ENCODE measurements at regions not wholly inside any gene's neighbourhood (a gene's known extent, or its start where the extent isn't known, plus 50 kb on each side); places are given as distances from the start of the nearest gene placed in this dataset.

GRCh38 chr17:5798094-5798493 is 213.8 kb upstream of the NLRP1 start:
- CTCF ChIA-PET = interaction anchor here (0.6 kb wide), 1 partner anchor 58 kb away, joined by 4 read pairs; no protein-coding TSS in a partner anchor
- Mint-ChIP-seq H3K36me3 (ENCODE audit: insufficient read depth, unreplicated experiment) (no peaks in the 10 kb centered on the region), H3K27me3 (ENCODE audit: unreplicated experiment) (peaks cover 68% of the 10 kb centered on the region), H3K4me3 (ENCODE audit: low read depth, unreplicated experiment) (no peak overlapping the region), H3K4me1 (ENCODE audit: low read depth, unreplicated experiment) (peaks cover 8% of the 10 kb centered on the region), H3K9me3 (ENCODE audit: low read depth, unreplicated experiment) (no peaks in the 10 kb centered on the region), H3K27ac (ENCODE audit: unreplicated experiment) (no peak overlapping the region)
- intact Hi-C loops (cut with micrococcal nuclease; ENCODE audit: unreplicated experiment) = no loop called here
- no peak for TF ChIP-seq CTCF (IDR thresholded peaks at IDR 0.05; ENCODE audit: unreplicated experiment)
- no TSS peak for BruUV-seq (replicated peaks)
- no peak for DNase-seq

GRCh38 chr17:5800131-5800530 is 215.8 kb upstream of the NLRP1 start:
- intact Hi-C loops (cut with micrococcal nuclease; ENCODE audit: unreplicated experiment) = no loop called here
- Mint-ChIP-seq H3K27ac (ENCODE audit: unreplicated experiment) (no peak overlapping the region), H3K4me1 (ENCODE audit: low read depth, unreplicated experiment) (peaks cover 8% of the 10 kb centered on the region), H3K27me3 (ENCODE audit: unreplicated experiment) (peaks cover 83% of the 10 kb centered on the region), H3K9me3 (ENCODE audit: low read depth, unreplicated experiment) (peaks cover 2% of the 10 kb centered on the region), H3K4me3 (ENCODE audit: low read depth, unreplicated experiment) (no peak overlapping the region), H3K36me3 (ENCODE audit: insufficient read depth, unreplicated experiment) (no peaks in the 10 kb centered on the region)
- DNase-seq = no peak
- CTCF ChIA-PET = no interaction called here
- no TSS peak for BruUV-seq (replicated peaks)
- TF ChIP-seq CTCF (IDR thresholded peaks at IDR 0.05; ENCODE audit: unreplicated experiment) = no peak

GRCh38 chr17:5800646-5801045 is 216.3 kb upstream of the NLRP1 start:
- Mint-ChIP-seq H3K4me1 (ENCODE audit: low read depth, unreplicated experiment) (peaks cover 8% of the 10 kb centered on the region), H3K36me3 (ENCODE audit: insufficient read depth, unreplicated experiment) (no peaks in the 10 kb centered on the region), H3K27ac (ENCODE audit: unreplicated experiment) (no peak overlapping the region), H3K4me3 (ENCODE audit: low read depth, unreplicated experiment) (no peak overlapping the region), H3K27me3 (ENCODE audit: unreplicated experiment) (peaks cover 78% of the 10 kb centered on the region), H3K9me3 (ENCODE audit: low read depth, unreplicated experiment) (peaks cover 2% of the 10 kb centered on the region)
- intact Hi-C loops (cut with micrococcal nuclease; ENCODE audit: unreplicated experiment) = no loop called here
- BruUV-seq (replicated peaks) = no TSS peak
- no peak for DNase-seq
- CTCF ChIA-PET = no interaction called here
- no peak for TF ChIP-seq CTCF (IDR thresholded peaks at IDR 0.05; ENCODE audit: unreplicated experiment)

- TF ChIP-seq CTCF (IDR thresholded peaks at IDR 0.05; ENCODE audit: unreplicated experiment) = no peak
- CTCF ChIA-PET = no interaction called here
- intact Hi-C loops (cut with micrococcal nuclease; ENCODE audit: unreplicated experiment) = no loop called here
- Mint-ChIP-seq H3K4me1 (ENCODE audit: low read depth, unreplicated experiment) (no peaks in the 10 kb centered on the region), H3K4me3 (ENCODE audit: low read depth, unreplicated experiment) (no peak overlapping the region), H3K27me3 (ENCODE audit: unreplicated experiment) (peaks cover 45% of the 10 kb centered on the region), H3K36me3 (ENCODE audit: insufficient read depth, unreplicated experiment) (no peaks in the 10 kb centered on the region), H3K27ac (ENCODE audit: unreplicated experiment) (no peak overlapping the region), H3K9me3 (ENCODE audit: low read depth, unreplicated experiment) (peaks cover 2% of the 10 kb centered on the region)
- no TSS peak for BruUV-seq (replicated peaks)
- DNase-seq = no peak
Measured at GRCh38 chr17:5804251-5804650, 219.9 kb upstream of the NLRP1 start.
